CD4-positive, alpha-beta T cell (primary cell): ENCODE measurements at regions not wholly inside any gene's neighbourhood (a gene's known extent, or its start where the extent isn't known, plus 50 kb on each side); places are given as distances from the start of the nearest gene placed in this dataset.

Source experiments
- ATAC-seq: fragments of 200-7000 bp; cut with Tn5 transposase; one replicate; pipeline ENCODE4 v1.10.0; 2022; ENCODE audit warnings: mild to moderate bottlenecking; ENCODE audit not compliant: poor library complexity
- CTCF ChIA-PET: fragments of 350-600 bp; sonication (Branson Sonifier 250); formaldehyde crosslinking; loops from one replicate; lab custom pipeline; 2021; ENCODE audit warnings: antibody characterized with exemption, inconsistent platforms; lab: Charles Lee
- POLR2A ChIA-PET: fragments of 350-600 bp; sonication (Branson Sonifier 250); formaldehyde crosslinking; loops from one replicate; lab custom pipeline; 2021; ENCODE audit warnings: antibody characterized with exemption, inconsistent platforms; lab: Charles Lee
- DNase-seq, 14 experiments: peaks; one replicate each; pipeline ENCODE4 v3.0.0-alpha.2; 2013 to 2020; ENCODE audit warnings: mixed read lengths in 2 of 14
- H3K27ac ChIP-seq, 2 donors: one replicate each; pipeline versions ENCODE4 v1.5.1 to v1.7.0; 2013; ENCODE audit warnings: low read length in 2 of 2, low read depth in 1 of 2, mild to moderate bottlenecking in 1 of 2
- H3K27me3 ChIP-seq, 2 experiments: 1 replicate in 1 of 2; 2 replicates in 1 of 2; pipeline versions ENCODE4 v1.6.1 to v1.7.0; 2013; ENCODE audit warnings: low read length in 2 of 2, control low read depth in 1 of 2, mild to moderate bottlenecking in 1 of 2, moderate library complexity in 1 of 2; ENCODE audit not compliant: insufficient read depth in 2 of 2, control insufficient read depth in 1 of 2
- H3K36me3 ChIP-seq: one replicate; pipeline ENCODE4 v1.6.1; 2013; ENCODE audit warnings: low read length, control low read depth; ENCODE audit not compliant: insufficient read depth
- H3K4me1 ChIP-seq: one replicate; pipeline ENCODE4 v1.6.1; 2013; ENCODE audit warnings: low read length, control low read depth; ENCODE audit not compliant: insufficient read depth
- H3K4me3 ChIP-seq: one replicate; pipeline ENCODE4 v1.5.1; 2013; ENCODE audit warnings: mild to moderate bottlenecking, low read length, moderate library complexity
- H3K9me3 ChIP-seq, 2 experiments: 1 replicate in 1 of 2; 2 replicates in 1 of 2; pipeline versions ENCODE4 v1.6.1 to v1.7.0; 2013; ENCODE audit warnings: low read length in 2 of 2, mild to moderate bottlenecking in 2 of 2, control low read depth in 1 of 2, moderate library complexity in 1 of 2; ENCODE audit not compliant: control insufficient read depth in 1 of 2, insufficient read depth in 1 of 2
- H3K27ac Mint-ChIP-seq: one replicate; pipeline ENCODE4 v1.8.0; 2020; ENCODE audit warnings: mixed read lengths
- H3K27me3 Mint-ChIP-seq: one replicate; pipeline ENCODE4 v1.8.0; 2021; ENCODE audit warnings: mixed read lengths
- H3K36me3 Mint-ChIP-seq: one replicate; pipeline ENCODE4 v1.8.0; 2021; ENCODE audit warnings: low read depth, mixed read lengths
- H3K4me1 Mint-ChIP-seq: one replicate; pipeline ENCODE4 v1.8.0; 2021; ENCODE audit warnings: low read depth, mixed read lengths
- H3K4me3 Mint-ChIP-seq: one replicate; pipeline ENCODE4 v1.8.0; 2020; ENCODE audit warnings: mild to moderate bottlenecking, mixed read lengths
- H3K9me3 Mint-ChIP-seq: one replicate; pipeline ENCODE4 v1.8.0; 2020; ENCODE audit warnings: mixed read lengths
- intact Hi-C, 2 experiments: fragments of 100-400 bp; cut with DNase I in 1 of 2; cut with micrococcal nuclease in 1 of 2; formaldehyde crosslinking; loops; one replicate each; pipeline versions ENCODE4 v1.15.1 to v1.9.0; 2023 to 2025; cut with DNase I, micrococcal nuclease
- TF ChIP-seq, protein P1 (sequence below): fragments of 200-600 bp; IDR thresholded peaks from one replicate; pipeline ENCODE4 v1.8.0; 2022; ENCODE audit warnings: antibody characterized with exemption, mild to moderate bottlenecking

DNA sequence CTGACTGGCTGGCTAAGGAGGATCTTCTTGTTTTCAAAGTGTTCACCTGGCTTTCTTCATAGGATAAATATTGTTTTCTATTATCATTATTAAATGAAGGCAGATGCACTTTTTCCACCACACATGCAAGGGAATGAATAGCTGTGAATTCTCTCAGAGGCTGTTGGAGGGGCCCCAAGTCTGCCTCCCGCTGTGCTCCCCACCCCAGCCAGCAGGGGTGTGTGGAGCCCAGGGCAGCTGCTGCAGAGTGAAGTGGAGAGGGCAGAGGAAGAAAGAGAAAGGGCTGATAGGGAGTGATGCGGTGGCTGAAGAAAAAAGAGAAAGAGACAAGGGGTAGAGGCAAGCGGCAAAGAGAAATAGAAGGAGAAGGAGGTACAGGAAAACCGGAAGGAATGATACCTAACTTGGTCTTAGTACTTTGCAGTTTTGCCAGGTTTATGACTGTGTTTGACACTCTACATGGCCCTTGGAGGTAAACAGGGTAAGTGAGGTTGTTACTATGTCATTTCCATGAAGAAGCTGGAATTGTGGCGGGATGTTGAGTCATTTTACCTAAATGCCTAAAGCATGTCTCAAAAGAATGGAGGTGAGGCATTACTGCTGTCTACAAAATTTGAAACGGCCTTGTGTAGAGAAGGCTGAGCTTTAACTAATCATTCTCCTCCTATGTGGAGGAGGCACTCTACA, 145.7 kb upstream of the B3GAT1 start:
- H3K36me3 ChIP-seq, result no peaks in the 10 kb centered on the region
- no peaks in the 10 kb centered on the region for H3K27me3 ChIP-seq
- Mint-ChIP-seq H3K36me3 (no peaks in the 10 kb centered on the region), H3K4me3 (no peak overlapping the region), H3K4me1 (no peaks in the 10 kb centered on the region), H3K27me3 (peaks cover 10% of the 10 kb centered on the region), H3K27ac (no peak overlapping the region), H3K9me3 (no peaks in the 10 kb centered on the region)
- ATAC-seq (no peak), DNase-seq (no peak)
- TF ChIP-seq, protein P1, sequence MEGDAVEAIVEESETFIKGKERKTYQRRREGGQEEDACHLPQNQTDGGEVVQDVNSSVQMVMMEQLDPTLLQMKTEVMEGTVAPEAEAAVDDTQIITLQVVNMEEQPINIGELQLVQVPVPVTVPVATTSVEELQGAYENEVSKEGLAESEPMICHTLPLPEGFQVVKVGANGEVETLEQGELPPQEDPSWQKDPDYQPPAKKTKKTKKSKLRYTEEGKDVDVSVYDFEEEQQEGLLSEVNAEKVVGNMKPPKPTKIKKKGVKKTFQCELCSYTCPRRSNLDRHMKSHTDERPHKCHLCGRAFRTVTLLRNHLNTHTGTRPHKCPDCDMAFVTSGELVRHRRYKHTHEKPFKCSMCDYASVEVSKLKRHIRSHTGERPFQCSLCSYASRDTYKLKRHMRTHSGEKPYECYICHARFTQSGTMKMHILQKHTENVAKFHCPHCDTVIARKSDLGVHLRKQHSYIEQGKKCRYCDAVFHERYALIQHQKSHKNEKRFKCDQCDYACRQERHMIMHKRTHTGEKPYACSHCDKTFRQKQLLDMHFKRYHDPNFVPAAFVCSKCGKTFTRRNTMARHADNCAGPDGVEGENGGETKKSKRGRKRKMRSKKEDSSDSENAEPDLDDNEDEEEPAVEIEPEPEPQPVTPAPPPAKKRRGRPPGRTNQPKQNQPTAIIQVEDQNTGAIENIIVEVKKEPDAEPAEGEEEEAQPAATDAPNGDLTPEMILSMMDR, result no peak
- no peak overlapping the region for H3K27ac ChIP-seq
- H3K4me3 ChIP-seq, result no peak overlapping the region
- POLR2A ChIA-PET, result no interaction called here
- intact Hi-C loops, result no loop called here
- H3K9me3 ChIP-seq, result peaks cover 0 to 5% of the 10 kb centered on the region in 2 experiments
- no peaks in the 10 kb centered on the region for H3K4me1 ChIP-seq
- CTCF ChIA-PET, result no interaction called here

DNA sequence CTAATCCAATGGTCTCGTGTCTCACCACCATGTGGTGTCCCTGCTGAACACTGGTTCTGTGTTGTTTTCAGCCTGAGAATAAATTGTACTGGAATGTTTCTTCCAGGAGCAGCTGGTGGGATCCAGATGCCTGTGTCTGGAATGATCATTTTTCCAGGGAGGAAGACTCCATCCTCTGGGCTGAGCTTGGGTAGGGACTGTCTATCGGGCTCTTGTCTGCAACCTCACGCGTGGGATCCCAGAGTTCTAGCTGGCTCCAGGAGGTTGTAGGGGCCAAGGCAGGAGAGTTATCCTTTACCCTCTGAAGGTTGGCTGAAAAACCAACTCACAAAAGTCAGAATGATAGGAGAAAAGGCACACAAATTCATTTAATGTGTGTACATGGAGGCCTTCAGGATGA, 144.1 kb upstream of the B3GAT1 start:
- no peaks in the 10 kb centered on the region for H3K36me3 ChIP-seq
- Mint-ChIP-seq H3K4me3 (no peak overlapping the region), H3K9me3 (no peaks in the 10 kb centered on the region), H3K27me3 (peaks cover 10% of the 10 kb centered on the region), H3K27ac (no peak overlapping the region), H3K36me3 (no peaks in the 10 kb centered on the region), H3K4me1 (no peaks in the 10 kb centered on the region)
- no peak overlapping the region for H3K4me3 ChIP-seq
- ATAC-seq (no peak), DNase-seq (no peak)
- H3K27me3 ChIP-seq, result no peaks in the 10 kb centered on the region
- POLR2A ChIA-PET, result no interaction called here
- peaks cover 0 to 5% of the 10 kb centered on the region in 2 experiments for H3K9me3 ChIP-seq
- CTCF ChIA-PET, result no interaction called here
- no peak overlapping the region for H3K27ac ChIP-seq
- intact Hi-C loops, result no loop called here
- TF ChIP-seq, protein P1, result no peak
- no peaks in the 10 kb centered on the region for H3K4me1 ChIP-seq

DNA sequence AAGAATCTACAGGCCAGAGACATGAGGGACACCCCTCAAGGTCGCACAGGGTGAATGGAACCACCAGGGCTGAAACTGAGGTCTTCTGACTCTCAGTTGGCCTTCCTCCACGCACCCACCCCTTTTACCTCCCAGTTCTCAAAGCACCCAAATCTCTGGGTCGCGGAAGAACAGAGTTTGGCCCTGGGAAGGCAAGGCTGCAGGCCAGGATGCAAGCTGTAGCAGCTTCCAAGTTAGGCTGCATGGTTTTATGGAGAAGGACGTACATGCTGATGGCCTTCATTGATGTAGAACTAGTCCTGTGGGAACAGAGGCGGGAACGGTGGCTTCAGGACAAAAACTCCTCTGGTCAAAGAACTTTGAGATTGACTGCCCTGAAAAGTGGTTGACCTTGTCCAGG, 143.5 kb upstream of the B3GAT1 start:
- intact Hi-C loops, result no loop called here
- Histone ChIP-seq H3K27ac (no peak overlapping the region), H3K4me1 (no peaks in the 10 kb centered on the region), H3K36me3 (no peaks in the 10 kb centered on the region), H3K9me3 (no peaks in the 10 kb centered on the region), H3K27me3 (no peaks in the 10 kb centered on the region), H3K4me3 (no peak overlapping the region)
- H3K9me3 Mint-ChIP-seq, result no peaks in the 10 kb centered on the region
- H3K27me3 Mint-ChIP-seq, result peaks cover 13% of the 10 kb centered on the region
- H3K4me3 Mint-ChIP-seq, result no peak overlapping the region
- peak in 1 of 14 experiments; percentile 22 for DNase-seq
- no peak for ATAC-seq
- TF ChIP-seq, protein P1, result no peak
- CTCF ChIA-PET, result no interaction called here
- POLR2A ChIA-PET, result no interaction called here
- no peaks in the 10 kb centered on the region for H3K4me1 Mint-ChIP-seq
- no peak overlapping the region for H3K27ac Mint-ChIP-seq
- H3K36me3 Mint-ChIP-seq, result no peaks in the 10 kb centered on the region
